Brain microvascular endothelial cell (primary cell): ENCODE measurements at regions not wholly inside any gene's neighbourhood (a gene's known extent, or its start where the extent isn't known, plus 50 kb on each side); places are given as distances from the start of the nearest gene placed in this dataset.
"Not testable (repeated sequence)": the region's sequence is repeated elsewhere in the genome, so short reads cannot be mapped to it uniquely, and the experiment has no call there.

Experiments
- DNase-seq: peaks from one replicate; pipeline ENCODE4 v3.0.0-alpha.2; 2020
- H3K27ac ChIP-seq: fragments of 250-450 bp; sonication (Bioruptor Pico); 2 replicates; pipeline ENCODE4 v1.5.1; 2020; ENCODE audit warnings: mild to moderate bottlenecking, moderate library complexity
- H3K27me3 ChIP-seq: fragments of 250-450 bp; sonication (Bioruptor Pico); replicated peaks from 2 replicates; pipeline ENCODE4 v1.5.1; 2020; ENCODE audit warnings: mild to moderate bottlenecking
- H3K36me3 ChIP-seq: fragments of 250-450 bp; sonication (Bioruptor Pico); replicated peaks from 2 replicates; pipeline ENCODE4 v1.5.1; 2020; ENCODE audit warnings: mild to moderate bottlenecking
- H3K4me3 ChIP-seq: 2 replicates; pipeline ENCODE4 v1.5.1; 2011; ENCODE audit warnings: low read depth, mild to moderate bottlenecking, control low read depth, low read length, moderate library complexity
- CTCF ChIP-seq: IDR thresholded peaks from 2 replicates; pipeline ENCODE4 v1.5.1; 2011; ENCODE audit warnings: low read depth, mild to moderate bottlenecking, moderate library complexity, low read length, control low read depth, inconsistent platforms; ENCODE audit errors: missing control alignments
- in situ Hi-C: cut with HindIII; loops from 2 replicates; pipeline ENCODE4 v1.10.0; 2017; ENCODE audit warnings: low sequenced_read_pairs, low pct_ligation_motif_present

DNA sequence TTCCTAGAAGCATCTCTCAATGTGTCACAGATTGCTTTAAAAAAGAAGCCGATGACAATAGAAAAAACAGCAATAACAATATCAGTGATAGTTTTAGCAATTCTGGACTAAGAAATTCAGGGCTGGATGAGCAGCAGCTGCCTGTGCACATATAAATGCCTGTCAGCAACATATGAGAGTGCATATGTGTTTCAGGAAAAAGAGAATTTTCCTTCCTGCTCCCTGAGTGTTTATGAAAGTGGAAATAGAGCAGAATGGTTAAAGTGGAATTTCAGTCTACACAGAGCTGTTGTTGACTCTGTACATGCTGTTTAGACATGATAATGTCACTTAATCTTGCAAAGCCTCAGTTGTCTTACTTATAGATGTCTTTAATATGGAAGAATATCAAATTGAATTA, 164.4 kb upstream of the PCDH7 start:
- H3K27ac ChIP-seq: no peak overlapping the region
- in situ Hi-C loops: no loop called here
- no peak for TF ChIP-seq CTCF
- DNase-seq: no peak
- no peaks in the 10 kb centered on the region for H3K36me3 ChIP-seq
- no peaks in the 10 kb centered on the region for H3K27me3 ChIP-seq
- H3K4me3 ChIP-seq: no peak overlapping the region

DNA sequence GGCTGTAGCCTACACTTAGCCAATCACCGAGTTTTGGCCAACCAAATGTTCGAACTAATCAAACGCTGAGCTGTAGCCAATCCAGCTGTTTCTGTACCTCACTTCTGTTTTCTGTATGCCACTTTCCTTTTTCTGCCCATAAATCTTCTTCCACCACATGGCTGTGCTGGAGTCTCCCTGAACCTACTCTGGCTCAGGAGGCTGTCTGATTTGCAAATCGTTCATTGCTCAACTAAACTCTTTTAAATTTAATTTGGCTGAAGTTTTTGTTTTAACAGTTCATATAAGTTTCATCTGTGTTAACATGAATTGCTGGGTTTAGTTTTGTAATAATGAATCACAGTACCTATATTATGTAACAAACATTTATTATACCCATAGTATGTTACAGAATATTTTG, 160.7 kb upstream of the PCDH7 start:
- H3K4me3 ChIP-seq: no peak overlapping the region
- TF ChIP-seq CTCF: no peak
- no peaks in the 10 kb centered on the region for H3K27me3 ChIP-seq
- no peak overlapping the region for H3K27ac ChIP-seq
- in situ Hi-C loops: no loop called here
- no peaks in the 10 kb centered on the region for H3K36me3 ChIP-seq
- DNase-seq: no peak

GRCh38 chr4:30586850-30587249, 133.3 kb upstream of the PCDH7 start:
- Histone ChIP-seq H3K4me3 (no peak overlapping the region), H3K27ac (no peak overlapping the region), H3K27me3 (no peaks in the 10 kb centered on the region), H3K36me3 (no peaks in the 10 kb centered on the region)
- in situ Hi-C loops: no loop called here
- no peak for TF ChIP-seq CTCF
- DNase-seq: no peak

- H3K27ac ChIP-seq, H3K4me3 ChIP-seq, H3K27me3 ChIP-seq, H3K36me3 ChIP-seq, DNase-seq, in situ Hi-C loops: not testable (repeated sequence)
These were observed 130.5 kb upstream of the PCDH7 start for GRCh38 chr4:30589669-30590068.

DNA sequence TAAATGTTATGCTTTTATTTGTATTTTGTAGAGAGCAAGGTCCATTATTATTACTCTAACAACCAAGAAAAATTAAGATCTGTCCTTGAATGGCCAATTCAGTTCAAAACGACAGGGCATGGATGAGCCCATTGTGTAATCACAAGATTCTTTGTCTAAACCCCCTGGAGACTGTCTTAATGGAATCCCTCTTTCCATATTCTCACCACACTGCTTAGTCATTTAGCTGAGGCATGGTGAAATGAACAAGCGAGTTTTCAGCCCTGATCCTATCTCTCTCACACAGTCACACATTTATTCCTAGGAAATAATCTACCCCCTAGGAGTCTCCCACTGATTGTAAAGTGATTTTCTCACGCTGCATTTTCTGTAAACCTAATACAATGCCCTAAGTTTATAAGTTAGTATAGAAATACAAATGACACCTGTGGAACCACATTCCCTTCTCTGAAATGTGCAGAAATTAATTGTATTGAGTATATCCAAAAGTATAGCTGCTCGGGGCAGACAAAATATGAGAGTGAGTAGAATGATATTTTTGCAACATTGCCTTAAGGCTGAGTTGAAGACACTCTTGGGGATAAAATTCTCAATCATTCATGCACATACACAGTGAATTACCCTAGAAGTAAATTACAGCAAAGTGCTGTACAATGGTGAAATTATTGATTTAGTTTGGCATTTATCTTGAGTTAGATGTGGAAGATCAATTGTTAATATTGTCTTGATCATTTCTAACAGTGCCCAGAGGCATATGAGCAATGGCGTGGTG, 119.7 kb upstream of the PCDH7 start:
- H3K27me3 ChIP-seq: no peaks in the 10 kb centered on the region
- TF ChIP-seq CTCF: no peak
- in situ Hi-C loops: no loop called here
- H3K4me3 ChIP-seq: no peak overlapping the region
- H3K27ac ChIP-seq: no peak overlapping the region
- no peaks in the 10 kb centered on the region for H3K36me3 ChIP-seq
- DNase-seq: no peak

- Histone ChIP-seq H3K27ac (no peak overlapping the region), H3K27me3 (no peaks in the 10 kb centered on the region), H3K36me3 (no peaks in the 10 kb centered on the region), H3K4me3 (no peak overlapping the region)
- in situ Hi-C loops: no loop called here
- no peak for TF ChIP-seq CTCF
- DNase-seq: no peak
These were observed 118.9 kb upstream of the PCDH7 start for GRCh38 chr4:30601070-30601865.
